ENCODE measurements at regions not wholly inside any gene's neighbourhood (a gene's known extent, or its start where the extent isn't known, plus 50 kb on each side); places are given as distances from the start of the nearest gene placed in this dataset.

DNA sequence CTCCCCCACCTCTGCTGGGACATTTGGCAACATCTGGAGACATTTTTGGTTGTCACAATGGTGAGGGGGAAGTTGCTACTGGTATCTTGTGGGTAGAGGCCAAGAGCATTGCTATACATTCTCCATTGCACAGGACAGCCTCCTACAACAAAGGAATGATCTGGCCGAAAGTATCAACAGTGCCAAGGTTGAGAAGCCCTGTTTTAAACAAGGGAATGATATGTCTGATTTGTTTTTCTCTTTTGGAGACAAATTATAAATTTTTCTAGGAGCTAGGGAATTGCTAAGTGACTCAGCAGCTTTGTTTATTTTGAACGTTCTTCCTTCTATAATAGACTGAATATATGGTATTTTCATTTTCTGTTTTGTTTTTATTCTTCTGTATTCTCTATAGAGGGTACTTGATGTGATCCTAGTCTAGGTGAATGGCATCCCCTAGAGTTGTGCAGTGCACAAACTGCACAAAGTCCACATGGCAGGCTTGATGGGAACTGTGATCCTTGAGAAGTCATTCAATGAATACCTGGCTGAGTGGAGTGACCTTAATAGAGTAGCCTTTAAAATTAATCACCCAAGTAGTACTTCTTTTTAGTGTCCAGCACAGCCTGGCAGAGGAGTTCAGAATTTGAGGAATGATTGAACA is 288.6 kb upstream of the USP24 start:
- no peak for DNase-seq (ENCODE audit: low read depth in 1 of 2, low spot score in 1 of 2)
- Histone ChIP-seq H3K27me3 (ENCODE audit: insufficient read depth, poor library complexity, severe bottlenecking) (no peaks in the 10 kb centered on the region), H3K4me3 (replicated peaks; ENCODE audit: insufficient read depth, low read length) (no peak overlapping the region), H3K27ac (replicated peaks) (no peak overlapping the region)
- TF ChIP-seq, protein P1, sequence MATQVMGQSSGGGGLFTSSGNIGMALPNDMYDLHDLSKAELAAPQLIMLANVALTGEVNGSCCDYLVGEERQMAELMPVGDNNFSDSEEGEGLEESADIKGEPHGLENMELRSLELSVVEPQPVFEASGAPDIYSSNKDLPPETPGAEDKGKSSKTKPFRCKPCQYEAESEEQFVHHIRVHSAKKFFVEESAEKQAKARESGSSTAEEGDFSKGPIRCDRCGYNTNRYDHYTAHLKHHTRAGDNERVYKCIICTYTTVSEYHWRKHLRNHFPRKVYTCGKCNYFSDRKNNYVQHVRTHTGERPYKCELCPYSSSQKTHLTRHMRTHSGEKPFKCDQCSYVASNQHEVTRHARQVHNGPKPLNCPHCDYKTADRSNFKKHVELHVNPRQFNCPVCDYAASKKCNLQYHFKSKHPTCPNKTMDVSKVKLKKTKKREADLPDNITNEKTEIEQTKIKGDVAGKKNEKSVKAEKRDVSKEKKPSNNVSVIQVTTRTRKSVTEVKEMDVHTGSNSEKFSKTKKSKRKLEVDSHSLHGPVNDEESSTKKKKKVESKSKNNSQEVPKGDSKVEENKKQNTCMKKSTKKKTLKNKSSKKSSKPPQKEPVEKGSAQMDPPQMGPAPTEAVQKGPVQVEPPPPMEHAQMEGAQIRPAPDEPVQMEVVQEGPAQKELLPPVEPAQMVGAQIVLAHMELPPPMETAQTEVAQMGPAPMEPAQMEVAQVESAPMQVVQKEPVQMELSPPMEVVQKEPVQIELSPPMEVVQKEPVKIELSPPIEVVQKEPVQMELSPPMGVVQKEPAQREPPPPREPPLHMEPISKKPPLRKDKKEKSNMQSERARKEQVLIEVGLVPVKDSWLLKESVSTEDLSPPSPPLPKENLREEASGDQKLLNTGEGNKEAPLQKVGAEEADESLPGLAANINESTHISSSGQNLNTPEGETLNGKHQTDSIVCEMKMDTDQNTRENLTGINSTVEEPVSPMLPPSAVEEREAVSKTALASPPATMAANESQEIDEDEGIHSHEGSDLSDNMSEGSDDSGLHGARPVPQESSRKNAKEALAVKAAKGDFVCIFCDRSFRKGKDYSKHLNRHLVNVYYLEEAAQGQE (IDR thresholded peaks at IDR 0.05; ENCODE audit: insufficient replicate concordance, low read depth), result no peak
- TF ChIP-seq GABPA (IDR thresholded peaks at IDR 0.05; ENCODE audit: low read depth) (no peak), POLR2AphosphoS5 (IDR thresholded peaks at IDR 0.05; ENCODE audit: low read depth) (no peak), SPI1 (IDR thresholded peaks at IDR 0.05; ENCODE audit: borderline replicate concordance, low read depth) (no peak)
- TF ChIP-seq, protein P2, sequence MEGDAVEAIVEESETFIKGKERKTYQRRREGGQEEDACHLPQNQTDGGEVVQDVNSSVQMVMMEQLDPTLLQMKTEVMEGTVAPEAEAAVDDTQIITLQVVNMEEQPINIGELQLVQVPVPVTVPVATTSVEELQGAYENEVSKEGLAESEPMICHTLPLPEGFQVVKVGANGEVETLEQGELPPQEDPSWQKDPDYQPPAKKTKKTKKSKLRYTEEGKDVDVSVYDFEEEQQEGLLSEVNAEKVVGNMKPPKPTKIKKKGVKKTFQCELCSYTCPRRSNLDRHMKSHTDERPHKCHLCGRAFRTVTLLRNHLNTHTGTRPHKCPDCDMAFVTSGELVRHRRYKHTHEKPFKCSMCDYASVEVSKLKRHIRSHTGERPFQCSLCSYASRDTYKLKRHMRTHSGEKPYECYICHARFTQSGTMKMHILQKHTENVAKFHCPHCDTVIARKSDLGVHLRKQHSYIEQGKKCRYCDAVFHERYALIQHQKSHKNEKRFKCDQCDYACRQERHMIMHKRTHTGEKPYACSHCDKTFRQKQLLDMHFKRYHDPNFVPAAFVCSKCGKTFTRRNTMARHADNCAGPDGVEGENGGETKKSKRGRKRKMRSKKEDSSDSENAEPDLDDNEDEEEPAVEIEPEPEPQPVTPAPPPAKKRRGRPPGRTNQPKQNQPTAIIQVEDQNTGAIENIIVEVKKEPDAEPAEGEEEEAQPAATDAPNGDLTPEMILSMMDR (IDR thresholded peaks at IDR 0.05; ENCODE audit: insufficient read depth, low read length), result no peak

DNA sequence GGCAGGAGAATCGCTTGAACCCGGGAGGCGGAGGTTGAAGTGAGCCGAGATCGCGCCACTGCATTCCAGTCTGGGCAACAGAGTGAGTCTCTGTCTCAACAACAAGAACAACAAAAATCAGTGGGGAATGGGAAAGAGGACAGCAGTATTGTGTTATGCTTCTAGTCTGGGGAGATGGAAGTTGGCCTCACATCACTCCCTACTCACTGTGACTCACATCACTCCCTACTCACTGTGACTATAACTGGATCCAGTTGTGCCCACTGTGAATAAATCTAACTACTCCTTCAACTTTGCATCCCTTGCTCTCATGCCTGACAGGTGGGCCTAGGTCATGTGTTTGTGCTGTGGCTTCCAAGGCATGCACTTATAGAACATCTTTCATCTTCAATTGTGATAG is 285.4 kb upstream of the USP24 start:
- no peak overlapping the region for H3K4me3 ChIP-seq (replicated peaks; ENCODE audit: insufficient read depth, low read length)
- TF ChIP-seq, protein P1 (IDR thresholded peaks at IDR 0.05; ENCODE audit: insufficient replicate concordance, low read depth), result no peak
- TF ChIP-seq, protein P2 (IDR thresholded peaks at IDR 0.05; ENCODE audit: insufficient read depth, low read length), result no peak
- TF ChIP-seq GABPA (IDR thresholded peaks at IDR 0.05; ENCODE audit: low read depth) (no peak), SPI1 (IDR thresholded peaks at IDR 0.05; ENCODE audit: borderline replicate concordance, low read depth) (no peak), POLR2AphosphoS5 (IDR thresholded peaks at IDR 0.05; ENCODE audit: low read depth) (no peak)
- H3K27ac ChIP-seq (replicated peaks), result no peak overlapping the region
- H3K27me3 ChIP-seq (ENCODE audit: insufficient read depth, poor library complexity, severe bottlenecking), result no peaks in the 10 kb centered on the region
- DNase-seq (ENCODE audit: low read depth in 1 of 2, low spot score in 1 of 2), result no peak

DNA sequence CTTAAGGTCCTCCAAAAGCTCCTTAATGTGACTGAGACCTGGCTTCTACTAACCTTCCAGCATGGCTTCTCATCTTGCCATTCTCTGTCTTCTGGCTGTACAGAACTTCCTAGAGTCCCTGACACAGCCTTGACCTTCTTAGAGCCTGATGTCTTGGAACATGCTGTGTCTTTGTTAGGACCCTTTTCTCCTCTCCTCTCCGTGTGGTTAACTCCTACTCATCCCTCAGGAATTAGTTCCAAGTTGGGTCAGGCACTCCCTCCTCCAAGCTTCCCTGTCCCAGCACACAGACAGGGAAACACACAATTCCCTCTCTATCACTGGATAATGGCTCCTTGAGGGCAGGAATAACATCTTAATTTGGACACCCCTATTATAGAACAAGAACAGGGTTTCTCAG is 275.4 kb upstream of the USP24 start:
- TF ChIP-seq GABPA (IDR thresholded peaks at IDR 0.05; ENCODE audit: low read depth) (no peak), POLR2AphosphoS5 (IDR thresholded peaks at IDR 0.05; ENCODE audit: low read depth) (no peak)
- TF ChIP-seq, protein P1 (IDR thresholded peaks at IDR 0.05; ENCODE audit: insufficient replicate concordance, low read depth), result no peak
- TF ChIP-seq, protein P2 (IDR thresholded peaks at IDR 0.05; ENCODE audit: insufficient read depth, low read length), result no peak
- H3K27ac ChIP-seq (replicated peaks), result no peak overlapping the region
- no peak overlapping the region for H3K4me3 ChIP-seq (replicated peaks; ENCODE audit: insufficient read depth, low read length)
- H3K27me3 ChIP-seq (ENCODE audit: insufficient read depth, poor library complexity, severe bottlenecking), result no peaks in the 10 kb centered on the region
- no peak for DNase-seq (ENCODE audit: low read depth in 1 of 2, low spot score in 1 of 2)
